Parathyroid adenoma (tissue), 2 donors: ENCODE measurements at regions not wholly inside any gene's neighbourhood (a gene's known extent, or its start where the extent isn't known, plus 50 kb on each side); places are given as distances from the start of the nearest gene placed in this dataset.

ENCODE experiments used
- H2AFZ ChIP-seq: fragments of 300-600 bp; sonication (generic); one replicate; pipeline ENCODE4 v1.7.0; 2017; ENCODE audit warnings: antibody characterized with exemption, mild to moderate bottlenecking
- H3K27ac ChIP-seq: fragments of 300-600 bp; sonication (generic); one replicate; pipeline ENCODE4 v1.7.0; 2017
- H3K27me3 ChIP-seq: fragments of 300-600 bp; sonication (generic); one replicate; pipeline ENCODE4 v1.7.0; 2017; ENCODE audit warnings: low read length; ENCODE audit not compliant: control insufficient read depth, insufficient read depth
- H3K36me3 ChIP-seq: fragments of 300-600 bp; sonication (generic); one replicate; pipeline ENCODE4 v1.7.0; 2017; ENCODE audit warnings: low read length; ENCODE audit not compliant: control insufficient read depth, insufficient read depth
- H3K4me1 ChIP-seq: fragments of 300-600 bp; sonication (generic); one replicate; pipeline ENCODE4 v1.7.0; 2017; ENCODE audit warnings: control low read depth
- H3K4me2 ChIP-seq: fragments of 300-600 bp; sonication (generic); one replicate; pipeline ENCODE4 v1.7.0; 2017; ENCODE audit warnings: low read length
- H3K4me3 ChIP-seq: fragments of 300-600 bp; sonication (generic); one replicate; pipeline ENCODE4 v1.7.0; 2017; ENCODE audit warnings: low read depth, low read length
- H3K79me2 ChIP-seq: fragments of 300-600 bp; sonication (generic); one replicate; pipeline ENCODE4 v1.7.0; 2017; ENCODE audit warnings: control low read depth
- H3K9ac ChIP-seq: fragments of 300-600 bp; sonication (generic); one replicate; pipeline ENCODE4 v1.7.0; 2017; ENCODE audit warnings: mild to moderate bottlenecking
- H3K9me3 ChIP-seq: fragments of 300-600 bp; sonication (generic); one replicate; pipeline ENCODE4 v1.7.0; 2017; ENCODE audit warnings: low read length; ENCODE audit not compliant: control insufficient read depth
- CTCF ChIP-seq: fragments of 300-600 bp; sonication (generic); IDR thresholded peaks from one replicate; pipeline ENCODE4 v1.7.0; 2017; ENCODE audit warnings: antibody characterized with exemption, mild to moderate bottlenecking
- donor health status: primary hyperparathyroidism.

GRCh38 chr3:59555593-59556315, 505.9 kb upstream of the CFAP20DC start:
- Histone ChIP-seq H3K9ac (no peak overlapping the region), H3K9me3 (no peaks in the 10 kb centered on the region), H2AFZ (no peak overlapping the region), H3K4me3 (no peak overlapping the region), H3K79me2 (no peaks in the 10 kb centered on the region), H3K36me3 (no peaks in the 10 kb centered on the region), H3K27ac (no peak overlapping the region), H3K4me1 (no peaks in the 10 kb centered on the region), H3K4me2 (no peak overlapping the region), H3K27me3 (no peaks in the 10 kb centered on the region)
- TF ChIP-seq CTCF: no peak

- Histone ChIP-seq H3K79me2 (no peaks in the 10 kb centered on the region), H2AFZ (no peak overlapping the region), H3K4me3 (no peak overlapping the region), H3K9ac (no peak overlapping the region), H3K36me3 (no peaks in the 10 kb centered on the region), H3K9me3 (no peaks in the 10 kb centered on the region), H3K4me2 (no peak overlapping the region), H3K27me3 (no peaks in the 10 kb centered on the region), H3K4me1 (no peaks in the 10 kb centered on the region), H3K27ac (no peak overlapping the region)
- no peak for TF ChIP-seq CTCF
Measured at GRCh38 chr3:59553076-59553475, 503.3 kb upstream of the CFAP20DC start.

DNA sequence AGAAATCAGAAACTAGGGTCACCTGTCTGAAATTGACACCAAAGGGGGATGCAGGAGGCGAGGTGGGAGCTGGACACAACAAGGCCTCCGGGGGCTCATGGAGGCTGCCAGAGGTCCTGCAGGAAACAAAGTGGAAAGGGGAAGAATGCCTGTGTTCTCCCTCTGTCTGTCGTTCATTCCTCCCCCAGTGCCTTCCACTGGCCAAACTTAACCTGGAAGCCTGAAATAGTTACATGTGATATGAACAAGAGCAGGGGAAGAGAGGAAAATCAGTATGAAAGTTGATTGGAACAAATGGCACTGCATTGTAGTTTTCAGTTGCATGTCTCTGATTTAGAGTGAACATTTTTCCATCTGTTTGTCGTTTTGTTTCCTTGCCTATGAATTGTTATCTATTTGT, 502.0 kb upstream of the CFAP20DC start:
- Histone ChIP-seq H3K9me3 (no peaks in the 10 kb centered on the region), H3K36me3 (no peaks in the 10 kb centered on the region), H3K4me3 (no peak overlapping the region), H3K4me1 (no peaks in the 10 kb centered on the region), H3K27ac (no peak overlapping the region), H3K27me3 (no peaks in the 10 kb centered on the region), H2AFZ (no peak overlapping the region), H3K79me2 (no peaks in the 10 kb centered on the region), H3K9ac (no peak overlapping the region), H3K4me2 (no peak overlapping the region)
- no peak for TF ChIP-seq CTCF

DNA sequence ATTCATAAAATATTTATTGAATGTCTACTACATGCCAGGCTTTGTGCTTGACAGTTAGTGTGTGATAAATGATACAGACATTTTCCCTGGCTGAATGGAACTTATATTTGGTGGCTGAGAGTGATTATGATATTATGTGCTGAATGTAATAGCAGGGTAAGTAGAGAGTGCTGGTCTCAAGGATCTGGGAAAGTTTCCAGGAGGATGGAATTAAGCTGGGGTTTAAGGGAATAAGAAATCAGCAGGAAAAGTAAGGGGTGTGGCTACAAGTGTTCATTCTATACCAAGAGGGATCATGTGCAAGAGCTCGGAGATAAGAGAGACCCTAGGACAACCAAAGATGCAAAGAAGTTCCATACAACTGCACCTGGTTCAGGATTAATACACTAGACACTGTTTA, 500.1 kb upstream of the CFAP20DC start:
- no peak for TF ChIP-seq CTCF
- Histone ChIP-seq H3K9ac (no peak overlapping the region), H3K4me2 (no peak overlapping the region), H3K27me3 (no peaks in the 10 kb centered on the region), H3K9me3 (no peaks in the 10 kb centered on the region), H3K4me1 (no peaks in the 10 kb centered on the region), H3K4me3 (no peak overlapping the region), H3K27ac (no peak overlapping the region), H3K36me3 (no peaks in the 10 kb centered on the region), H3K79me2 (no peaks in the 10 kb centered on the region), H2AFZ (no peak overlapping the region)

DNA sequence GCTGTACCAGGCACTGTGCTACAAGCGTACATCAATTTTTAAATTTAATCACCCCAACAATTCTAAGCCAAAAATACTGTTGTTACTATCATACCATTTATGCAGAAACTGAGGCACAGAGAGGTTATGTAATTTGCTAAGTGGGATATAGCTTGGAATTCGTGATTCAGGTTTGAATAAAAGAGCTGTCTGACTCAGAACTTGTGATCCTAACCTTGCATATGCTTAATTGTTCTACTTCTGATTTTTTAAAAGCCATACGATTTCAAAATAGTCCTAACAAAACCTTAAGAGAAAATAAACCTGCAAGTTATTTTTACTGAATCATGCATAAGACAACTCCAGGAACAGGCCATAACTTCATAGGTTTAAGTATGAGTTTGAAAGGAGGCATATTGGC, 498.0 kb upstream of the CFAP20DC start:
- H3K9me3 ChIP-seq: no peaks in the 10 kb centered on the region
- no peaks in the 10 kb centered on the region for H3K27me3 ChIP-seq
- no peak overlapping the region for H2AFZ ChIP-seq
- TF ChIP-seq CTCF: no peak
- no peak overlapping the region for H3K27ac ChIP-seq
- H3K4me3 ChIP-seq: no peak overlapping the region
- no peaks in the 10 kb centered on the region for H3K4me1 ChIP-seq
- H3K36me3 ChIP-seq: no peaks in the 10 kb centered on the region
- H3K4me2 ChIP-seq: no peak overlapping the region
- no peak overlapping the region for H3K9ac ChIP-seq
- H3K79me2 ChIP-seq: no peaks in the 10 kb centered on the region
